Small intestine (tissue), 7 donors: ENCODE measurements at regions not wholly inside any gene's neighbourhood (a gene's known extent, or its start where the extent isn't known, plus 50 kb on each side); places are given as distances from the start of the nearest gene placed in this dataset.

ENCODE experiments used
- DNase-seq, 2 donors: peaks; one replicate each; pipeline versions ENCODE4 v3.0.0 to v3.0.0-alpha.2; 2013
- FAIRE-seq: peaks from 2 replicates; lab custom pipeline; 2012; peaks lifted over from hg19 to GRCh38; lab: Jason Lieb, UNC
- H3K27ac ChIP-seq, 3 donors: one replicate each; pipeline ENCODE4 v1.5.1; 2013; ENCODE audit warnings: low read length in 2 of 3, mild to moderate bottlenecking in 2 of 3, control low read depth in 1 of 3, inconsistent platforms in 1 of 3, low read depth in 1 of 3, moderate library complexity in 1 of 3
- H3K27me3 ChIP-seq, 3 donors: one replicate each; pipeline ENCODE4 v1.6.1; 2013; ENCODE audit warnings: low read length in 3 of 3, inconsistent platforms in 1 of 3; ENCODE audit not compliant: control insufficient read depth in 3 of 3, insufficient read depth in 3 of 3
- H3K36me3 ChIP-seq, 3 donors: one replicate each; pipeline ENCODE4 v1.6.1; 2013; ENCODE audit warnings: low read length in 3 of 3, inconsistent platforms in 1 of 3, low read depth in 1 of 3, mild to moderate bottlenecking in 1 of 3, moderate library complexity in 1 of 3; ENCODE audit not compliant: control insufficient read depth in 3 of 3, insufficient read depth in 2 of 3
- H3K4me1 ChIP-seq, 3 donors: one replicate each; pipeline ENCODE4 v1.6.1; 2013; ENCODE audit warnings: low read length in 2 of 3, inconsistent platforms in 1 of 3, low read depth in 1 of 3, mild to moderate bottlenecking in 1 of 3, moderate library complexity in 1 of 3; ENCODE audit not compliant: control insufficient read depth in 3 of 3, insufficient read depth in 2 of 3
- H3K4me3 ChIP-seq, 3 donors: one replicate each; pipeline ENCODE4 v1.5.1; 2013; ENCODE audit warnings: low read length in 3 of 3, control low read depth in 1 of 3, inconsistent platforms in 1 of 3, low read depth in 1 of 3, mild to moderate bottlenecking in 1 of 3, moderate library complexity in 1 of 3
- H3K9me3 ChIP-seq, 2 donors: one replicate each; pipeline ENCODE4 v1.6.1; 2013; ENCODE audit warnings: low read depth in 1 of 2, low read length in 1 of 2; ENCODE audit not compliant: control insufficient read depth in 2 of 2, insufficient read depth in 1 of 2
- WGBS, 3 donors: extraction: QIAGEN DNeasy Blood & Tissue Kit; methylation state at CpG; one replicate each; pipeline ENCODE4 v1.1.7; 2013; 5-methylcytosine and 5-hydroxymethylcytosine counted together
- donor health status: healthy with polysubstance abuse.
- donor health status: control.
- donor health status: control.
- donor health status: Bipolar disorder and iron deficiency.
- donor health status: healthy.

- no peaks in the 10 kb centered on the region for H3K9me3 ChIP-seq
- H3K4me3 ChIP-seq = no peak overlapping the region
- WGBS, 3 donors = 90 to 96% (median 92%) methylated on average over 3 of the region's 3 CpGs
- DNase-seq (no peak), FAIRE-seq (no peak)
- H3K27ac ChIP-seq = no peak overlapping the region
- no peaks in the 10 kb centered on the region for H3K27me3 ChIP-seq
- H3K4me1 ChIP-seq = peaks cover 5 to 43% (median 7%) of the 10 kb centered on the region in 3 donors
- no peaks in the 10 kb centered on the region for H3K36me3 ChIP-seq
Observed at GRCh38 chr12:89161557-89161956, 190.7 kb downstream of the DUSP6 start.

DNA sequence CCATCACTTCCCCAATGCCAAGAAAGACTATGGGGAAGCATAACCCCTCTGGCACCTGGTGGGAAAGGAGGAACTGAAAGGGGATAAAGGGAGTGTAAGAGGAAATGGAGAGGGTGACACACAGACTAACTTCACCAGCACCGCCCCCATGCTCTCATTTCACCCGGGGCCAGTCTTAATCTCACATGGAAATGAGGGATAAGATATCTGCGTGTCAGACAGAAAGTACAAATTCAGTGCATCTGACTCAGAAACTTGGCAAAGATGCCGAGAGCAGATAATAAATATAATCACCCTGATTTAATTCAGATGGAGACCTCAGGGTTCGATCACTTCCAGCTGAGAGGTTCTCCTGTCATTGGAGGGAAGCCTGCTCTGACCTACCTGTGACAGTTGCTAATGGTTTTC is 191.6 kb downstream of the DUSP6 start:
- Histone ChIP-seq H3K27me3 (no peaks in the 10 kb centered on the region), H3K9me3 (no peaks in the 10 kb centered on the region), H3K36me3 (no peaks in the 10 kb centered on the region), H3K27ac (peak overlapping the region in 1 of 3 donors; percentile 8), H3K4me3 (no peak overlapping the region), H3K4me1 (peaks cover 5 to 43% (median 7%) of the 10 kb centered on the region in 3 donors)
- no peak for FAIRE-seq
- DNase-seq = peak in 1 of 2 donors; percentile 26
- 13 to 31% (median 25%) methylated on average over 5 of the region's 5 CpGs for WGBS, 3 donors

DNA sequence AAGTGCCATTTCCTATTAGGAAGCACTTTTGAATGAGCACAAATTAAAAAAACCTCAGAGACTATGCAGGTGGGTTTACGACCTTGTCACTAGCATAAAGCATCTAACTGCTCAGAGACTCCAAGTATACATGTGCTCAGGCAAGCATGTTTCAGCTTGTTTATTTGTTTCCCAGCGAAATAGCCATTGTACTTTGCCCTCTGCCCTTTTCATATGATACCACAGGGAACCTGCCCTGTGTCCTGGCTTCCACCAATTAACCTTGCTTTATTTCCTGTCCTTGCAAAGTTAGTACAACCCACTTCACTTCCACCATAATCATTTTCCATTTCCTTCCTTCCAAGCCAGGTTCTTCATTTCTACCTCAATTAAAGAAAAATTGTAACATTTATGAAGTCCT is 194.9 kb downstream of the DUSP6 start:
- peak; percentile 64 for DNase-seq
- H3K4me1 ChIP-seq = peaks cover 2 to 25% (median 6%) of the 10 kb centered on the region in 3 donors

DNA sequence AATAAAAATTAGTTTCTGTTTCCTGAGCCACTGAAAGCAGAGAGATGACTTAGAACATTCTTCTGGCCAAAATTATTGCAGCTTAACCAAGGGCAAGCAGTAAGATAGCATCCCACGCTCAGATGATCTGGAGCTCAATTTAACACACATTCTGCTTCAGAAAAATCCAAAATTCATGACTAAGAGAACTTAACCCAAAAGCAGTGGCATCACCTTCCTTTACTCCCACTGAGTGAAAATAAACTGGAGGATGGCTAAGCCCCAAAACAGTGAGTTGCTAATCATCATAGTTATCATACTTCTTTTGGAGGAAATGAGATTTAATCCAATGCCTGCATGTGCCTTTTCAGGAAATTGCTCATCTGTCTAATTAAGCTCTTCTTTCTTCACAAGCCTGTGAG is 195.4 kb downstream of the DUSP6 start:
- DNase-seq (no peak), FAIRE-seq (no peak)
- 82 to 93% (median 88%) methylated on average over 1 of the region's 1 CpG for WGBS, 3 donors
- H3K36me3 ChIP-seq = no peaks in the 10 kb centered on the region
- H3K4me3 ChIP-seq = no peak overlapping the region
- H3K4me1 ChIP-seq = peaks cover 0 to 22% (median 4%) of the 10 kb centered on the region in 3 donors
- H3K27ac ChIP-seq = peak overlapping the region in 1 of 3 donors; percentile 39
- H3K27me3 ChIP-seq = no peaks in the 10 kb centered on the region
- H3K9me3 ChIP-seq = no peaks in the 10 kb centered on the region

More for the DNA sequence above, 194.9 kb downstream of the DUSP6 start:
- no peak overlapping the region for H3K27ac ChIP-seq
- H3K36me3 ChIP-seq = no peaks in the 10 kb centered on the region
- no peak overlapping the region for H3K4me3 ChIP-seq
- H3K9me3 ChIP-seq = no peaks in the 10 kb centered on the region
- H3K27me3 ChIP-seq = no peaks in the 10 kb centered on the region
- 39 to 56% (median 54%) methylated on average over 2 of the region's 2 CpGs for WGBS, 3 donors
- no peak for FAIRE-seq

GRCh38 chr12:89156340-89156739 is 196.0 kb downstream of the DUSP6 start:
- no peak for FAIRE-seq
- no peak overlapping the region for H3K27ac ChIP-seq
- no peaks in the 10 kb centered on the region for H3K9me3 ChIP-seq
- H3K27me3 ChIP-seq = no peaks in the 10 kb centered on the region
- no peak overlapping the region for H3K4me3 ChIP-seq
- no peak for DNase-seq
- H3K36me3 ChIP-seq = no peaks in the 10 kb centered on the region
- 67 to 79% (median 68%) methylated on average over 1 of the region's 1 CpG for WGBS, 3 donors
- peaks cover 0 to 22% (median 4%) of the 10 kb centered on the region in 3 donors for H3K4me1 ChIP-seq

GRCh38 chr12:89155826-89156225 is 196.5 kb downstream of the DUSP6 start:
- Histone ChIP-seq H3K4me1 (peaks cover 0 to 18% (median 4%) of the 10 kb centered on the region in 3 donors), H3K27me3 (no peaks in the 10 kb centered on the region), H3K27ac (no peak overlapping the region), H3K4me3 (no peak overlapping the region), H3K9me3 (peaks cover 0 to 1% of the 10 kb centered on the region in 2 donors), H3K36me3 (no peaks in the 10 kb centered on the region)
- FAIRE-seq (no peak), DNase-seq (no peak)

GRCh38 chr12:89154743-89155499 is 197.4 kb downstream of the DUSP6 start:
- FAIRE-seq = no peak

GRCh38 chr12:89153341-89153740 is 199.0 kb downstream of the DUSP6 start:
- FAIRE-seq (no peak), DNase-seq (no peak)
- no peaks in the 10 kb centered on the region for H3K27me3 ChIP-seq
- H3K27ac ChIP-seq = no peak overlapping the region
- peaks cover 0 to 12% (median 4%) of the 10 kb centered on the region in 3 donors for H3K4me1 ChIP-seq
- peaks cover 0 to 4% of the 10 kb centered on the region in 2 donors for H3K9me3 ChIP-seq
- no peak overlapping the region for H3K4me3 ChIP-seq
- no peaks in the 10 kb centered on the region for H3K36me3 ChIP-seq

More at GRCh38 chr12:89154743-89155499, 197.4 kb downstream of the DUSP6 start:
- DNase-seq = no peak
- Histone ChIP-seq H3K36me3 (no peaks in the 10 kb centered on the region), H3K27me3 (no peaks in the 10 kb centered on the region), H3K27ac (no peak overlapping the region), H3K4me3 (no peak overlapping the region), H3K9me3 (peaks cover 0 to 4% of the 10 kb centered on the region in 2 donors), H3K4me1 (peaks cover 0 to 12% (median 4%) of the 10 kb centered on the region in 3 donors)
- WGBS, 3 donors = 80 to 89% (median 81%) methylated on average over 4 of the region's 4 CpGs
